Mesodermal cell (in vitro differentiated cells): ENCODE measurements at regions not wholly inside any gene's neighbourhood (a gene's known extent, or its start where the extent isn't known, plus 50 kb on each side); places are given as distances from the start of the nearest gene placed in this dataset.
"Not testable (repeated sequence)": the region's sequence is repeated elsewhere in the genome, so short reads cannot be mapped to it uniquely, and the experiment has no call there.

ENCODE experiments used
- H3K27ac ChIP-seq: 2 replicates; pipeline ENCODE4 v1.7.0; 2013; ENCODE audit warnings: mild to moderate bottlenecking, low read depth, low read length, moderate library complexity; ENCODE audit not compliant: severe bottlenecking
- H3K36me3 ChIP-seq: 2 replicates; pipeline ENCODE4 v1.7.1; 2013; ENCODE audit warnings: mild to moderate bottlenecking, low read length, moderate library complexity; ENCODE audit not compliant: control insufficient read depth, insufficient read depth
- H3K4me1 ChIP-seq: one replicate; pipeline ENCODE4 v1.7.1; 2013; ENCODE audit warnings: mild to moderate bottlenecking, low read length; ENCODE audit not compliant: insufficient read depth, control insufficient read depth, poor library complexity, severe bottlenecking
- H3K4me3 ChIP-seq: 2 replicates; pipeline ENCODE4 v1.7.0; 2013; ENCODE audit warnings: low read length, control low read depth, mild to moderate bottlenecking; ENCODE audit not compliant: insufficient read depth, poor library complexity, severe bottlenecking; ENCODE audit errors: extremely low read depth
- H3K9me3 ChIP-seq: 2 replicates; pipeline ENCODE4 v1.7.1; 2013; ENCODE audit warnings: mild to moderate bottlenecking, low read length, moderate library complexity; ENCODE audit not compliant: control insufficient read depth
- WGBS, 2 experiments: methylation state at CpG; one replicate each; pipeline ENCODE4 v1.1.5; 2013; ENCODE audit warnings: missing lambda C conversion rate in 2 of 2; ENCODE audit not compliant: insufficient coverage in 2 of 2; 5-methylcytosine and 5-hydroxymethylcytosine counted together

DNA sequence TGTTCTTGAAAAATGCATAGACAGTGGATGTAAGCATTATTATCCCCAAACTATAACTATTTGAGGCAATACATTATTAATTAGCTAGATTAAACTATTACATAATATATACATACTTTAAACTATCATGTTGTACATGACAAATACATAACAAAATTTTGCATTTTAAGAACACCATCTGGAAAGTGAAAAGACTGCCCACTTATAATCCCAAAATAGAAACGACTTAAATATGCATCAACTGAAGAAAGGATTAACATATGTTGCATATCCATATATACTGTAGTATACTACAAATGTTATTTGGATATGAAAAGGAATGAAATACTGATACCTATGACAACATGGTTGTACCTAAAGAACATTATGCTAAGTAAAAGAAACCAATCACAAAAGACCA is 700.8 kb upstream of the SPRY2 start:
- H3K27ac ChIP-seq, result no peak overlapping the region
- peaks cover 3% of the 10 kb centered on the region for H3K9me3 ChIP-seq
- H3K4me1 ChIP-seq, result no peaks in the 10 kb centered on the region
- no peaks in the 10 kb centered on the region for H3K36me3 ChIP-seq
- H3K4me3 ChIP-seq, result no peak overlapping the region
- no CpG with 5 or more reads among the region's 1 CpG for WGBS, 2 experiments

DNA sequence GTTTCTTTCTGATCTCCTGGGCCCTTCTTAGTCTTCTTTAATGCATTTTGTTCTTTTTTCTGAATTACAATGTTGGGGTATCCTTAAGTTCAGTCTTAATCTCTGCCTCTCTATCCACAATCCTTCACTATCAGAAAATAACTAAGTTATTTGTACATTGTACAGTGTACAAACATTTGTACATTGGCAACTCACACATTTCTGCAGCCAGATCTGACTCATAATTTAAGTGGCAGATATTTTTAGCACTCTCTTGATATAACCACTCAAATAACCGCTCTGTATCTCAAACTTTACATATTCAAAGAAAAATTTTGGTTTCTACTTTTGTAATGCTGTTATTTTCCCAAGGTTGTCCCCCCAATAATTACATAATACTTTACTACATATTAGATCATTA is 691.1 kb upstream of the SPRY2 start:
- Histone ChIP-seq H3K36me3 (no peaks in the 10 kb centered on the region), H3K27ac (no peak overlapping the region), H3K4me3 (no peak overlapping the region), H3K4me1 (no peaks in the 10 kb centered on the region), H3K9me3 (no peaks in the 10 kb centered on the region)
- no CpG with 5 or more reads among the region's 1 CpG for WGBS, 2 experiments

DNA sequence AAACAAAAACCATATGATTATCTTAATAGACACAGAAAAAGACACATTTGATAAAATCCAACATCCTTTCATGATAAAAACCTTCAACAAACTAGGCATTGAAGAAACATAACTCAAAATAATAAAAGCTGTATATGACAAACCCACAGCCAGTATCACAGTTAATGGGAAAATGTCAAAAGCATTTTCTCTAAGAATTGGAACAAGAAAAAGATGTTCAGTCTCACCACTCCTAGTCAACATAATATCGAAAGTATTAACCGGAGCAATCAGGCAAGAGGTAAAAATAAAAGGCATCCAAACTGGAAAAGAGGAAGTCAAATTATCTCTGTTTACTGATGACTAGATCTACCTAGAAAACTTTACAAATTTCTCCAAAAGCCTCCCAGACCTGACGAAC is 684.2 kb upstream of the SPRY2 start:
- Histone ChIP-seq H3K4me3 (no peak overlapping the region), H3K9me3 (no peaks in the 10 kb centered on the region), H3K36me3 (no peaks in the 10 kb centered on the region), H3K4me1 (no peaks in the 10 kb centered on the region), H3K27ac (no peak overlapping the region)
- no CpG with 5 or more reads among the region's 3 CpGs for WGBS, 2 experiments

DNA sequence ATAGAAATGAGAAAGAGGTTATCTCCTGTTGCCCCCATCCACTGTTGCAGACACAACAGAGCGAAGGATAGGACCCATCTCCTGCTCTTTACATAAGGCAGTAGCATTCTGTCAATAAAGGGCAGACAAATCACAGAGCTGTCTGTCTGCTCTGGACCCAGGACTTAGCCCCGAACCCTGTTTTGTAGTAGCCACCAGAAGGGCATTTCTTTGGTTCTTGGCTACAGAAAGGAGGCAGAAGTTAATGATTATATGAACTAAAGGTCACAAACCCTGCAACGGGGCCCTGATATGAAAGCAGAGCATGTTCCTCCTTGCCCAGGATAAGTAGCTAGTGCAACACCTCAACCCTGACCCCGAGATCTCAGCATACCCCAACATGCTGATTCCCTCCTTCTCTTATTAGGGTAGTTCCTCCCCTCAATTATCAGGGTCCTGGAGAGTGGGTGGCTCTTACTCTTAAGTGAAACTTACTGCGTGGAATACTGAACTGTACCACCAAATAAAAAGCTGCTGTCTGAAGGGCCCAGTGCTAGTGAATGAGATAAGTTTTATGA is 680.4 kb upstream of the SPRY2 start:
- Histone ChIP-seq H3K4me1 (no peaks in the 10 kb centered on the region), H3K27ac (no peak overlapping the region), H3K4me3 (no peak overlapping the region), H3K9me3 (no peaks in the 10 kb centered on the region), H3K36me3 (no peaks in the 10 kb centered on the region)
- WGBS, 2 experiments, result 83 to 87% methylated on average over 1 to 4 of the region's 5 CpGs

DNA sequence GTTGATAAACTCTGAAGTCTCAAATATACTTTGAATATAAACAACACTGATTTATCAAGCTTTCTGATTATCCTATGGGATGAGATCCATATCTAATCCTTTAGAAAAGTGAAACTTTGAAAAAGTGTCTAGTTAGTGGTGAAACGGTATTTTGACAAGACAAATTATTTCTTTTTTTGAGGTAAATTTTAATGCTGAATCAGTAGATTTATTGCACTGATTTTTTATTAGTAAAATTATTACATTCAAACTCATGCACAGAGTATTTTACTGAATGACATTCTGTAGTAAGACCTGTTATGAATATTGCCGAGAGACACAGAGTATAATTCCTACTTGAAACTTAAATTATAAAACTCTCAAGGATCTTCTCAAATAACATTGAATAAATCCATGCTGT is 679.1 kb upstream of the SPRY2 start:
- no peak overlapping the region for H3K4me3 ChIP-seq
- H3K9me3 ChIP-seq, result no peaks in the 10 kb centered on the region
- WGBS, 2 experiments, result 100% methylated on average over 1 of the region's 2 CpGs; no CpG with 5 or more reads in 1 of the 2 experiments
- H3K27ac ChIP-seq, result no peak overlapping the region
- no peaks in the 10 kb centered on the region for H3K4me1 ChIP-seq
- no peaks in the 10 kb centered on the region for H3K36me3 ChIP-seq

DNA sequence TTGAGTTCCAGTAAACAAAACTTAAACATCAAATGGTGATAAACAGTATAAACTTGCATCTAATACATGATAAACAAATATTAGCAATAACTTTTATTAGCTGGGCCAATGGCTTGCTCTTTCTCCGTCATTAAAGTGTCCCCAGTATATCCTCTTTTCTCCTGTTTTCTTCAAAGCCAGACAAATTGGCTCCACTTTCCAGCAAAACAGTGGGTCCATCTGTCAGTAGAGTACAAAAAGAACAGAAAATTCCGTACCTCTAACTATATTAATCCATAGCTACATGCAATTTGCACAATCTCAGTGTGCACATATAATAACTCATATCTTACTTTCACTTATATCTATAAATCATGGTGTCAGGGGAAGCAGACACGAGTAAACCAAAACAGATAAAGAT is 678.0 kb upstream of the SPRY2 start:
- Histone ChIP-seq H3K4me3 (no peak overlapping the region), H3K4me1 (no peaks in the 10 kb centered on the region), H3K9me3 (no peaks in the 10 kb centered on the region), H3K36me3 (no peaks in the 10 kb centered on the region), H3K27ac (no peak overlapping the region)
- 72 to 100% methylated on average over 1 to 2 of the region's 3 CpGs for WGBS, 2 experiments

DNA sequence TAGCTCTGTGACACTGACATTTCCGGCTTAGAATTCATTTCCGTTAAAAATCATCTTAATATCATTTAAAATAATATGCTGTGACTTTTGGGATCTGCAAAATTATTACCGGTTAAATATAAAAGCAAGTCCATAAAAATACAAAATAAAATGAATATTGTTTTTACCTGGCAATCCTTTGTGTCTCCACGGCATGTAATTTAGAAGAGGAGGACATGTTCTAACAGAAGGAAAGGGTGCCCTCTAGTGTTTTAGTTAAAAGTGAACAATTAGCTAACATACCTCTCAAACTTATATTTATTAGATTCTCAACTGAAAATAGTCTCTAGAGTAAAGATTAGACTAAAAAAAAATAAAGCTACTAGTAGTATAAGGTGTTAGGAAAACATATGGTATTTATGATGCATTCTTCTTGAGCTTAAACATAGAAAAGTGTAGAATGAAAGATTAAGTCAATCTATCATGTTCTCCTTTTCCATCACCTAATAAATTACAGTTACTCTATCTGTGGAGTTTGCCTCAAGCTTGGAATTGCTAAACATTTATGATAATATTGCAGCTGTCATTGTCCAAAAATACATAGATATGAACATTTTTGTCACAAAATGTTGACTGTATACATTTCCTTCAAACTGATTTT is 676.7 kb upstream of the SPRY2 start:
- Histone ChIP-seq H3K36me3 (no peaks in the 10 kb centered on the region), H3K27ac (no peak overlapping the region), H3K4me3 (no peak overlapping the region), H3K4me1 (no peaks in the 10 kb centered on the region), H3K9me3 (no peaks in the 10 kb centered on the region)
- no CpG with 5 or more reads among the region's 4 CpGs for WGBS, 2 experiments

DNA sequence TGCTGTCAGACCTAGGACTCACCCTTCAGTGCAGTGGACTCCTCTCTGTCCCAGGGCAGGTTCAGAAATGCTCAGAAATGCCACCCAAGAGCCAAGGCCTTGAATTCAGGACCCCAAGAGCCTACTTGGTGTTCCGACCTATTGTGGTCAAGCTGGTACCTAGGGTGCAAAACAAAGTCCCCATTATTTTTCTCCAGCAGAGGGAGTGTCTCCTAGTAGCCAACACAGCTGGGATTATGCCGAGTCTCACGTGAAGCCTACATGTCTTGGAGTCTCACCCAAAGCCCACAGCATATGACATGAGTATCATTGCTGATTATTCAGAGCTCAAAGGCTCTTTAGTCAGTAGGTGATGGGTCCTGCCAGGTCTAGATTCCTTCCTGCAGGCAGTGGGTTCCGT is 671.1 kb upstream of the SPRY2 start:
- no peaks in the 10 kb centered on the region for H3K4me1 ChIP-seq
- 78 to 96% methylated on average over 3 to 4 of the region's 4 CpGs for WGBS, 2 experiments
- no peak overlapping the region for H3K27ac ChIP-seq
- H3K36me3 ChIP-seq, result no peaks in the 10 kb centered on the region
- peaks cover 5% of the 10 kb centered on the region for H3K9me3 ChIP-seq
- no peak overlapping the region for H3K4me3 ChIP-seq

DNA sequence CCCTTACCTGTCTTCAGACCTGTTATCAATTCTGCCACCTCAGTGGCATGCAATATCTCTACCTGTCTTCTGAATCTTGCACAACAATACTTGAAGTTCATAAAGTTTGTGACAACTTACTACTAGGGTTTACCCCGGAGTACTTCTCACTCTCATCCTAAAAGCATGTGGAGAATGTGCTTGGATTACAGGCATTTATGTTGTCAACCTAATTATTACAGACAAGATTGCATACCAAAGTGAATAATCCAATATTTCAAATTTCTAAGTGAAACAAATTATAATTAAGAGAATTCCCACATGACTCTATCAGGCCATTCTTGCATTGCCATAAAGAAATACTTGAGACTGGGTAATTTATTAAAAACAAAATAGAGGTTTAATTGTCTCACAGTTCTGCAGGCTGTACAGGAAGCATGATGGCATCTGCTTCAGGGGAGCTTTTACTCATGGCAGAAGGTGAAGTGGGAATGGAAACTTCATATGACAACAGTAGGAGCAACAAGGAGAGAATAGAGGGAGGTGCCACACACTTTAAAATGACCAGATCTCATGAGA is 661.0 kb upstream of the SPRY2 start:
- Histone ChIP-seq H3K4me3 (no peak overlapping the region), H3K9me3 (peaks cover 5% of the 10 kb centered on the region), H3K4me1 (peaks cover 5% of the 10 kb centered on the region), H3K27ac (no peak overlapping the region), H3K36me3 (no peaks in the 10 kb centered on the region)
- no CpG with 5 or more reads among the region's 1 CpG for WGBS, 2 experiments

DNA sequence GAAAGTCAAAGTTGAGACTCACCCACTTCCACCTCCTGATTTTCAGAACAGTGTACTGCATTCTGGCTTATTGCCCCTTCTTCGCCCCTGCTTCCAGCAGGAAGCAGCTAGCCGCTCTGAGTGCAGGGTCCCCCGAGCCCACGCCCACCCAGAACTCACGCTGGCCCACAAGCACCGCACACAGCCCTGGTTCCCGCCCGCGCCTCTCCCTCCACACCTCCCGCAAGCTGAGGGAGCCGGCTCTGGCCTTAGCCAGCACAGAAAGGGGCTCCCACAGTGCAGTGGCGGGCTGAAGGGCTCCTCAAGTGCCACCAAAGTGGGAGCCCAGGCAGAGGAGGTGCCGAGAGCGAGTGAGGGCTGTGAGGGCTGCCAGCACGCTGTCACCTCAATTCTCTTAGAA is 657.7 kb upstream of the SPRY2 start:
- H3K4me3 ChIP-seq, H3K4me1 ChIP-seq, H3K9me3 ChIP-seq, H3K36me3 ChIP-seq, H3K27ac ChIP-seq: not testable (repeated sequence)
- WGBS, 2 experiments, result 91% methylated on average over 12 of the region's 15 CpGs; no CpG with 5 or more reads in 1 of the 2 experiments

DNA sequence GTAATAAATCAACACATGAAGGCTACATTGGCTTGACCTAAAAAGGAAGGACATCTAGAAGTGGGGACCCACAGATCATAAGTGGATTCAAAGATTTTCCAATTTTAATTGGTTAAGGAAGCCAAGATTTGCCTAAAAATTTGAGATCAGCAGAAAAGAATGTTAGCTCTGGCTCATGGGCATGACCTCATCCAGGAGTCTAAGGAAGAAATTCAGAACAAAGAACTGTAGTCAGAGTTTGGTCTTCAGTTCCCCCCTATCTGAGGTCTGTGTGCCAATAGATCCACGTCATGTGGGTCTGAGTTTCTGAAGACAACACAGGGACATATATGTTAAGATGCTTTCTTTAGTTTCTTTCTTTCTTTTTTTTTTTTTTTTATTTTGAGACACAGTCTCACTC is 648.8 kb upstream of the SPRY2 start:
- whole genome bisulfite sequencing, 2 experiments, result no CpG with 5 or more reads among the region's 1 CpG

More for the DNA sequence above, 648.8 kb upstream of the SPRY2 start:
- H3K36me3 ChIP-seq, result no peaks in the 10 kb centered on the region
- H3K27ac ChIP-seq, result no peak overlapping the region
- H3K4me3 ChIP-seq, result no peak overlapping the region
- no peaks in the 10 kb centered on the region for H3K9me3 ChIP-seq
- no peaks in the 10 kb centered on the region for H3K4me1 ChIP-seq
